B cell (primary cell): ENCODE measurements at regions not wholly inside any gene's neighbourhood (a gene's known extent, or its start where the extent isn't known, plus 50 kb on each side); places are given as distances from the start of the nearest gene placed in this dataset.

Experiments used
- ATAC-seq: fragments of 200-7000 bp; cut with Tn5 transposase; one replicate; pipeline ENCODE4 v1.10.0; 2021; ENCODE audit warnings: low read depth, mild to moderate bottlenecking, moderate number of reproducible peaks, moderate library complexity
- CTCF ChIA-PET: fragments of 350-600 bp; sonication (Branson Sonifier 250); formaldehyde crosslinking; loops from one replicate; lab custom pipeline; 2021; ENCODE audit warnings: antibody characterized with exemption, inconsistent platforms; lab: Charles Lee
- POLR2A ChIA-PET: fragments of 350-600 bp; sonication (Branson Sonifier 250); formaldehyde crosslinking; loops from one replicate; lab custom pipeline; 2021; ENCODE audit warnings: antibody characterized with exemption; lab: Charles Lee
- DNase-seq: peaks from one replicate; pipeline ENCODE4 v3.0.0; 2013
- H2AFZ ChIP-seq: 2 replicates; pipeline ENCODE4 v1.6.1; 2012; ENCODE audit warnings: mild to moderate bottlenecking, low read depth, low read length; ENCODE audit not compliant: insufficient read depth, poor library complexity, severe bottlenecking
- H3K27ac ChIP-seq, 2 donors: 1 replicate in 1 of 2; 2 replicates in 1 of 2; pipeline ENCODE4 v1.5.1; 2012 to 2013; ENCODE audit warnings: low read length in 2 of 2, mild to moderate bottlenecking in 2 of 2, moderate library complexity in 1 of 2
- H3K27me3 ChIP-seq, 4 experiments: fragments of 200-600 bp in 1 of 4; sonication (generic) in 1 of 4; replicated peaks in 1 of 4; 1 replicate in 2 of 4; 2 replicates in 2 of 4; pipeline versions ENCODE4 v1.6.1 to v1.7.0; 2013 to 2016; ENCODE audit warnings: low read length in 3 of 4, mild to moderate bottlenecking in 2 of 4, mixed read lengths in 1 of 4, moderate library complexity in 1 of 4; ENCODE audit not compliant: insufficient read depth in 4 of 4, control insufficient read depth in 3 of 4; ENCODE audit errors: control extremely low read depth in 1 of 4
- H3K36me3 ChIP-seq, 2 experiments: replicated peaks in 1 of 2; 1 replicate in 1 of 2; 2 replicates in 1 of 2; pipeline versions ENCODE4 v1.6.1 to v1.7.1; 2013; ENCODE audit warnings: low read length in 1 of 2; ENCODE audit not compliant: insufficient read depth in 2 of 2, control insufficient read depth in 1 of 2; ENCODE audit errors: control extremely low read depth in 1 of 2, extremely low read depth in 1 of 2
- H3K4me1 ChIP-seq, 2 donors: fragments of 200-600 bp in 1 of 2; sonication (generic) in 1 of 2; 1 replicate in 1 of 2; 2 replicates in 1 of 2; pipeline versions ENCODE4 v1.5.1 to v1.6.1; 2013 to 2017; ENCODE audit warnings: low read length in 2 of 2; ENCODE audit not compliant: control insufficient read depth in 2 of 2, insufficient read depth in 2 of 2
- H3K4me2 ChIP-seq: replicated peaks from 2 replicates; pipeline ENCODE3; 2012; ENCODE audit warnings: mild to moderate bottlenecking, low read depth, low read length; ENCODE audit not compliant: poor library complexity, severe bottlenecking
- H3K4me3 ChIP-seq, 5 experiments: fragments of 200-600 bp in 1 of 5; sonication (generic) in 1 of 5; 1 replicate in 3 of 5; 2 replicates in 2 of 5; pipeline versions ENCODE4 v1.5.1 to v1.7.0; 2011 to 2016; ENCODE audit warnings: low read length in 4 of 5, mild to moderate bottlenecking in 4 of 5, low read depth in 2 of 5, control low read depth in 1 of 5, moderate library complexity in 1 of 5; ENCODE audit not compliant: insufficient read depth in 1 of 5; ENCODE audit errors: control extremely low read depth in 1 of 5, extremely low read depth in 1 of 5
- H3K79me2 ChIP-seq: fragments of 200-600 bp; sonication (generic); one replicate; pipeline ENCODE4 v1.6.0; 2016; ENCODE audit warnings: low read length; ENCODE audit not compliant: control insufficient read depth, insufficient read depth
- H3K9ac ChIP-seq: fragments of 200-600 bp; sonication (generic); 2 replicates; pipeline ENCODE4 v1.6.1; 2017; ENCODE audit warnings: mild to moderate bottlenecking, low read length, moderate library complexity
- H3K9me3 ChIP-seq, 3 donors: one replicate each; pipeline versions ENCODE4 v1.6.1 to v1.7.1; 2013; ENCODE audit warnings: low read length in 2 of 3; ENCODE audit not compliant: control insufficient read depth in 2 of 3, insufficient read depth in 1 of 3; ENCODE audit errors: control extremely low read depth in 1 of 3
- H4K20me1 ChIP-seq: 2 replicates; pipeline ENCODE4 v1.6.0; 2012; ENCODE audit warnings: mild to moderate bottlenecking, low read length; ENCODE audit not compliant: insufficient read depth, control insufficient read depth, poor library complexity, severe bottlenecking
- H3K27ac Mint-ChIP-seq: one replicate; pipeline ENCODE4 v1.8.0; 2021; ENCODE audit warnings: mixed read lengths
- H3K27me3 Mint-ChIP-seq: one replicate; pipeline ENCODE4 v1.8.0; 2021; ENCODE audit warnings: mixed read lengths
- H3K4me1 Mint-ChIP-seq: one replicate; pipeline ENCODE4 v1.8.0; 2021; ENCODE audit warnings: mixed read lengths
- H3K4me3 Mint-ChIP-seq: one replicate; pipeline ENCODE4 v1.8.0; 2021; ENCODE audit warnings: mixed read lengths
- H3K9me3 Mint-ChIP-seq: one replicate; pipeline ENCODE4 v1.8.0; 2022; ENCODE audit warnings: mixed read lengths; ENCODE audit not compliant: insufficient read depth
- CTCF ChIP-seq: fragments of 200-600 bp; IDR thresholded peaks from one replicate; pipeline ENCODE4 v1.8.0; 2022; ENCODE audit warnings: antibody characterized with exemption, mild to moderate bottlenecking
- EZH2 ChIP-seq: IDR thresholded peaks from 2 replicates; pipeline ENCODE4 v1.6.1; 2012; ENCODE audit warnings: borderline replicate concordance, low read depth, mild to moderate bottlenecking, moderate library complexity, low read length; ENCODE audit not compliant: insufficient read depth, poor library complexity, severe bottlenecking
- WGBS: methylation state at CpG from one replicate; pipeline ENCODE4 v1.1.5; 2013; ENCODE audit warnings: missing lambda C conversion rate; ENCODE audit not compliant: insufficient coverage; 5-methylcytosine and 5-hydroxymethylcytosine counted together
- intact Hi-C: fragments of 100-400 bp; cut with micrococcal nuclease; formaldehyde crosslinking; loops from one replicate; pipeline ENCODE4 v1.10.0; 2022

DNA sequence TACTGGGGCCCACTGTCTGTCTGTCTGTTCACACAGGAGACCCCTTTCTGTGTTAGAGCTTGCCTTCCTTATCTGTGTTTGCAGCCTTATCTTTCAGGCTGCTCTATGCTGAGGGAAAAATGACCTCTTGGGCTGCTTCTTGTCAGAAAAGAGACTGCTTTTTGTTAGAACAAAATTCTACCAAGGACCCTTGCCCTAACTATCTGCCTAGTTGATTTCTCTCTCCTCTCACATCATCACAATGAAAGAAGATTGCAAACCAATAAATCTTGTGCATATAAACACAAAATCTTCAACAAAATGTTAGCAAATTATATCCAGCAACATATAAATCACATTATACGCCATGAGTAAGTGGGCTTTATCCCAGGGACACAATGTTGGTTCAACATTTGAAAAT, 1117.7 kb downstream of the CDH11 start:
- H3K4me3 Mint-ChIP-seq, result no peak overlapping the region
- Histone ChIP-seq H3K4me1 (no peaks in the 10 kb centered on the region), H3K79me2 (no peaks in the 10 kb centered on the region), H3K27ac (no peak overlapping the region), H3K9me3 (peaks cover 0 to 9% (median 0%) of the 10 kb centered on the region in 3 donors), H3K27me3 (no peaks in the 10 kb centered on the region), H3K9ac (no peak overlapping the region), H2AFZ (no peak overlapping the region), H3K4me3 (no peak overlapping the region), H3K4me2 (no peak overlapping the region), H3K36me3 (no peaks in the 10 kb centered on the region), H4K20me1 (no peaks in the 10 kb centered on the region)
- H3K4me1 Mint-ChIP-seq, result no peaks in the 10 kb centered on the region
- H3K27me3 Mint-ChIP-seq, result no peaks in the 10 kb centered on the region
- WGBS, result no CpG with 5 or more reads among the region's 1 CpG
- H3K27ac Mint-ChIP-seq, result no peak overlapping the region
- ChIA-PET POLR2A (no interaction called here), CTCF (no interaction called here)
- TF ChIP-seq CTCF (no peak), EZH2 (no peak)
- H3K9me3 Mint-ChIP-seq, result peaks cover 4% of the 10 kb centered on the region
- intact Hi-C loops, result no loop called here
- ATAC-seq (no peak), DNase-seq (no peak)

- H3K79me2 ChIP-seq, result no peaks in the 10 kb centered on the region
These were observed 1126.8 kb downstream of the CDH11 start for GRCh38 chr16:63995025-63995424.

More at GRCh38 chr16:63995025-63995424, 1126.8 kb downstream of the CDH11 start:
- Histone ChIP-seq H3K4me1 (no peaks in the 10 kb centered on the region), H3K9ac (no peak overlapping the region), H3K36me3 (no peaks in the 10 kb centered on the region), H3K4me3 (no peak overlapping the region), H3K27ac (no peak overlapping the region), H4K20me1 (no peaks in the 10 kb centered on the region), H2AFZ (no peak overlapping the region), H3K9me3 (no peaks in the 10 kb centered on the region), H3K4me2 (no peak overlapping the region), H3K27me3 (no peaks in the 10 kb centered on the region)
- TF ChIP-seq EZH2, result no peak
- no peak for TF ChIP-seq CTCF
- ATAC-seq (no peak), DNase-seq (no peak)
- POLR2A ChIA-PET, result no interaction called here
- peaks cover 5% of the 10 kb centered on the region for H3K9me3 Mint-ChIP-seq
- H3K27me3 Mint-ChIP-seq, result no peaks in the 10 kb centered on the region
- no peak overlapping the region for H3K27ac Mint-ChIP-seq
- CTCF ChIA-PET, result no interaction called here
- WGBS, result 96% methylated on average over 4 of the region's 8 CpGs
- H3K4me1 Mint-ChIP-seq, result no peaks in the 10 kb centered on the region
- intact Hi-C loops, result no loop called here
- H3K4me3 Mint-ChIP-seq, result no peak overlapping the region
